Spinal cord (tissue), 9 donors: ENCODE measurements at regions not wholly inside any gene's neighbourhood (a gene's known extent, or its start where the extent isn't known, plus 50 kb on each side); places are given as distances from the start of the nearest gene placed in this dataset.

Source experiments
- DNase-seq, 6 donors: peaks; one replicate each; pipeline versions ENCODE4 v3.0.0 to v3.0.0-alpha.2; 2013 to 2015; ENCODE audit warnings: low spot score in 6 of 6, low read depth in 4 of 6
- H3K27ac ChIP-seq: one replicate; pipeline ENCODE4 v1.5.1; 2013; ENCODE audit warnings: low read depth, low read length, control low read depth
- H3K27me3 ChIP-seq: one replicate; pipeline ENCODE4 v1.6.1; 2013; ENCODE audit warnings: low read length; ENCODE audit not compliant: control insufficient read depth, insufficient read depth
- H3K36me3 ChIP-seq: one replicate; pipeline ENCODE4 v1.6.1; 2013; ENCODE audit warnings: low read length; ENCODE audit not compliant: control insufficient read depth, insufficient read depth
- H3K4me1 ChIP-seq: one replicate; pipeline ENCODE4 v1.6.1; 2013; ENCODE audit warnings: low read length; ENCODE audit not compliant: control insufficient read depth, insufficient read depth
- H3K4me3 ChIP-seq: one replicate; pipeline ENCODE4 v1.5.1; 2013; ENCODE audit warnings: low read depth, low read length, control low read depth
- H3K9me3 ChIP-seq: one replicate; pipeline ENCODE4 v1.6.1; 2013; ENCODE audit warnings: low read length; ENCODE audit not compliant: control insufficient read depth, insufficient read depth
- WGBS: methylation state at CpG from one replicate; pipeline ENCODE4 v1.1.5; 2013; ENCODE audit warnings: missing lambda C conversion rate; ENCODE audit not compliant: insufficient coverage; 5-methylcytosine and 5-hydroxymethylcytosine counted together
- donor health status: healthy.

DNA sequence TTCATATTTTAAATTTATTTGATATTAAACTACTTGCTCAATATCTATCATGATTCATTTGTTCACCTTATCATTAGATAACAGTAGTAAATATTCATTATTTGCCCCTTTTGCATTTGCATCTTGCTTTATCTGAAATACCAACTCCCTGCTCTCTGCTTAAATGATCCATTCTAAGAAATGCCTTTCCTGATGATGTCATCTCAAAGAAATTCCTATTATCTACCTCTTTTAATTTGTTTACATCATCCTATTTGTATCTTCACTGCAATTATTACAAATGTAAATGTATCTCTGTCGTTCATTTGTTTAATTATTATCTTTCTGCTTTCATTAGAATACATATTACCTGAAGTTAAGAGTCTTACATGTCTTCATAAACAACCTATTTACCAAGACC, 549.9 kb downstream of the CBLN2 start:
- Histone ChIP-seq H3K4me3 (no peak overlapping the region), H3K36me3 (no peaks in the 10 kb centered on the region), H3K9me3 (no peaks in the 10 kb centered on the region), H3K27ac (no peak overlapping the region), H3K27me3 (no peaks in the 10 kb centered on the region), H3K4me1 (no peaks in the 10 kb centered on the region)
- no peak for DNase-seq
- no CpG with 5 or more reads among the region's 1 CpG for whole genome bisulfite sequencing

DNA sequence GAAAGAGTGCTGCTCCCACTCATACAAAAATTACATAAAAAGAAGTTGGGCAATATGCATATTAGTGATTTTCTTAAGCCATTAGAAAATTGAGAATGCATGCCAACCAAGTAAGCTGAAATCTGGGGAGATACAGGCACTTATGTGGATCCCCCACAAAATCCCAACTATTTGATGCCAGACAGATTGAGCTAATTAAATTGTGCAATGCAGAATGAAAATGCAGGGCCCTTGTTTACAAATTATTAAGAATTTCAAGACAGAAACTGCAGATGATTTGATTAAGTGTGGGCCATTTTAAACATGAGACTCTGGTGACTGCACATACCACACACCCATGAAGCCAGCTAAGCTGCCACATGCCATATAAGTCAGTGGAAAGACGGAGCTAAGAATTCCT, 554.5 kb downstream of the CBLN2 start:
- H3K27ac ChIP-seq = no peak overlapping the region
- peaks cover 3% of the 10 kb centered on the region for H3K9me3 ChIP-seq
- H3K4me3 ChIP-seq = no peak overlapping the region
- H3K27me3 ChIP-seq = no peaks in the 10 kb centered on the region
- no peak for DNase-seq
- H3K4me1 ChIP-seq = no peaks in the 10 kb centered on the region
- no CpG with 5 or more reads among the region's 1 CpG for whole genome bisulfite sequencing
- no peaks in the 10 kb centered on the region for H3K36me3 ChIP-seq

DNA sequence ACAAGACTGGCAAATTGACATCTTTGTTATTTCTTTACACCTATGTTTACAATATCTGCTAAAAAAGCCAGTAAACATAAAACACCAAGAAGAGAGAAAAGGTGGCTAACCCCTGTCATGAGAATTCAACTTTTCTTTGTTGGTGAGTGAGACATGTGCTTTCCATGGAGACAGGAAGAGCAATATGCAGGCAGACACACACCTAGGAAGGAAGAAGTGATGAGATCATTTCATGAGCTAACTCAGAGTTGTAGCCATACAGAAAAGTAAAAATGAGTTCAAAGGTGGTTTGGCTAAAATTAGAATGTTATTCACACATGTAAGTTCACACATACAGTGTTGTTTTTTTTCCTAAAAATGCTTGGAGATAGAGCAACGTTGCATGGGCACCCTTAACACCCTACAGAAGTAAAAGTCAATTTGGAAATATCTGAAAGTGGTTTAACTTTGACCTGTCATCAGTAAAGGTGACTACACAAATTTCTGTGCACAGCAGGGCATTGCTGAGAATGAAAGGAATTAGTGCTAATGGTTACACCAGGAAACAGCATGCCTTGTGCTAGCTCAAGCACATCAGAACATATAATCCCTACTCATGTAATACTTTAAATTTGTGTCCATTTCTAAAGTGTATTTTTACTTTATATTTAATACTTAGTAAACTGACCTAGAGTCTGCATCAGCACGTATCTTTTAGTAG, 557.6 kb downstream of the CBLN2 start:
- H3K9me3 ChIP-seq = peaks cover 6% of the 10 kb centered on the region
- H3K36me3 ChIP-seq = no peaks in the 10 kb centered on the region
- no peak for DNase-seq
- H3K4me3 ChIP-seq = no peak overlapping the region
- no peak overlapping the region for H3K27ac ChIP-seq
- WGBS = no CpG with 5 or more reads among the region's 2 CpGs
- no peaks in the 10 kb centered on the region for H3K27me3 ChIP-seq
- H3K4me1 ChIP-seq = no peaks in the 10 kb centered on the region

- whole genome bisulfite sequencing = no CpG with 5 or more reads among the region's 2 CpGs
- DNase-seq = peak in 1 of 6 donors; percentile 62
Observed at GRCh38 chr18:71976744-71977143, 567.4 kb downstream of the CBLN2 start.

DNA sequence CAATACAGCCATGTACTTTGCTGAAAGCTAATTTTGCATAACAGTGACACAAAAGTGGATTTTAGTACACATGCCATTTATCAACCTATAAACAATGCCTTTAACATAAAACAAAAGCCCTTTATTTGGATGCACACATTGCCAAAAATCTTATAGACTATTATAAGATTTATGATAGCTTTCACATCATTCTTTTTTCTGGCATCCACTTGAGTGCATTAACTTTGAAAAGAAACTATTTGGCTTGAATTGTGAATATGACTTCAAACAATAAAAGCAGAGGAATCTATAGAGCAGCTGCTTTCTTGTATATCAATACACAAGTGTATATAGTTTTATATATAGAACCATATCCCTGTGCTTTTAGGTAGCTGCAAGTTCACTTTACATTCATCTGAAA, 577.4 kb downstream of the CBLN2 start:
- no peak for DNase-seq
- H3K36me3 ChIP-seq = no peaks in the 10 kb centered on the region
- no peaks in the 10 kb centered on the region for H3K4me1 ChIP-seq
- no peak overlapping the region for H3K4me3 ChIP-seq
- peaks cover 3% of the 10 kb centered on the region for H3K9me3 ChIP-seq
- no peaks in the 10 kb centered on the region for H3K27me3 ChIP-seq
- H3K27ac ChIP-seq = no peak overlapping the region

More at GRCh38 chr18:71976744-71977143, 567.4 kb downstream of the CBLN2 start:
- Histone ChIP-seq H3K4me3 (no peak overlapping the region), H3K36me3 (no peaks in the 10 kb centered on the region), H3K27ac (no peak overlapping the region), H3K27me3 (no peaks in the 10 kb centered on the region), H3K4me1 (no peaks in the 10 kb centered on the region), H3K9me3 (no peaks in the 10 kb centered on the region)

GRCh38 chr18:71958605-71959004, 585.5 kb downstream of the CBLN2 start:
- WGBS = no CpG with 5 or more reads among the region's 2 CpGs
- Histone ChIP-seq H3K27me3 (no peaks in the 10 kb centered on the region), H3K36me3 (no peaks in the 10 kb centered on the region), H3K27ac (no peak overlapping the region), H3K4me1 (no peaks in the 10 kb centered on the region), H3K9me3 (no peaks in the 10 kb centered on the region), H3K4me3 (no peak overlapping the region)
- peak in 1 of 6 donors; percentile 15 for DNase-seq

DNA sequence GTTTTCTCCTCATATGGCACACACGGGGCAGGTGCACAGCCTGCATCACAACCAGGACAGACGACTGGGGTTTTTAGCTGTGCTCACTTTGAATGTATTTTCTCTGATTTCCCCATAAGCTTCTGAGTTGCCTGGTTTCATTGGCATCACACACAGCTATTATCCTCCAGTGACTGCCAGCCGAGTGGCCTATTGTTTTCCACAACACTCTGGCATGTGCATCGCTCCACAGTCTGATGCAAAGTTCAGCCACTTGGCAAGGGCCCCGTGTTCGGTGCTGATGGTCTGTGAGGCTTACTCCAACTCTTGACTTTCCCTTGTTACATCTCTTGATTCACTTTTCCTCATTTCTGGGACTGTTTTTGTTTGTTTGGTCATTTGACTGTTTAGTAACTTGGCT, 593.1 kb downstream of the CBLN2 start:
- Histone ChIP-seq H3K4me3 (no peak overlapping the region), H3K4me1 (peaks cover 6% of the 10 kb centered on the region), H3K27ac (no peak overlapping the region), H3K36me3 (no peaks in the 10 kb centered on the region), H3K9me3 (no peaks in the 10 kb centered on the region), H3K27me3 (no peaks in the 10 kb centered on the region)
- WGBS = 39% methylated on average over 5 of the region's 6 CpGs
- peak in 2 of 6 donors; percentile 56 to 60 for DNase-seq

GRCh38 chr18:71942433-71942832, 601.7 kb downstream of the CBLN2 start:
- no peak for DNase-seq
- H3K4me3 ChIP-seq = no peak overlapping the region
- H3K36me3 ChIP-seq = no peaks in the 10 kb centered on the region
- no peaks in the 10 kb centered on the region for H3K9me3 ChIP-seq
- no peaks in the 10 kb centered on the region for H3K4me1 ChIP-seq
- WGBS = 77% methylated on average over 1 of the region's 1 CpG
- H3K27me3 ChIP-seq = no peaks in the 10 kb centered on the region
- H3K27ac ChIP-seq = no peak overlapping the region

- H3K4me3 ChIP-seq = no peak overlapping the region
- no peaks in the 10 kb centered on the region for H3K4me1 ChIP-seq
- H3K36me3 ChIP-seq = no peaks in the 10 kb centered on the region
- no peak for DNase-seq
- H3K27ac ChIP-seq = no peak overlapping the region
- H3K9me3 ChIP-seq = no peaks in the 10 kb centered on the region
- no peaks in the 10 kb centered on the region for H3K27me3 ChIP-seq
Observed at GRCh38 chr18:71939483-71939882, 604.7 kb downstream of the CBLN2 start.

DNA sequence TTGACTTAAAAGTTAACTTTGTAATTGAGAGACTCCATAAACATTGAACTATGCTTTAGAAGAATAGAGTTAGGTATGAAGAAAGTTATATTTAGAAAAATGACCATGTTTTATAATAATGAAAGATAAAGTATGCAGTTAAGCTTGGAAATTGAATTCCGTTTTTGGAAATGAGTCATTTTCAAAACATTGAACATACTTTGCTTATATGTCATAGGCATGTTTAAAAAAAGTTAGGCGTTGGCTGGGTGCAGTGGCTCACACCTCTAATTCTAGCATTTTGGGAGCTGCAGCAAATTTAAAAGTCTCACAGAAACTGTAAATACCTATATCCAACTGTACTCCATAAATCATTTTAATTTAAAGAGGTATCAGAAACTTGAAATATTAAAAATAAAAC, 607.4 kb downstream of the CBLN2 start:
- WGBS = no CpG with 5 or more reads among the region's 2 CpGs
- H3K4me1 ChIP-seq = no peaks in the 10 kb centered on the region
- H3K36me3 ChIP-seq = no peaks in the 10 kb centered on the region
- H3K27ac ChIP-seq = no peak overlapping the region
- H3K27me3 ChIP-seq = no peaks in the 10 kb centered on the region
- H3K9me3 ChIP-seq = no peaks in the 10 kb centered on the region
- no peak for DNase-seq
- H3K4me3 ChIP-seq = no peak overlapping the region
